ENCODE measurements at regions not wholly inside any gene's neighbourhood (a gene's known extent, or its start where the extent isn't known, plus 50 kb on each side); places are given as distances from the start of the nearest gene placed in this dataset.

- TF ChIP-seq CTCF (IDR thresholded peaks at IDR 0.05) = no peak
- TF ChIP-seq POLR2A (IDR thresholded peaks at IDR 0.05) = no peak
- no peaks in the 10 kb centered on the region for H3K9me3 ChIP-seq
- H3K36me3 ChIP-seq = no peaks in the 10 kb centered on the region
- H3K27ac ChIP-seq = no peak overlapping the region
- no peaks in the 10 kb centered on the region for H3K4me1 ChIP-seq
- H3K27me3 ChIP-seq = no peaks in the 10 kb centered on the region
- no peak for DNase-seq
- H3K4me3 ChIP-seq = no peak overlapping the region
Observed at GRCh38 chr21:32834211-32834915, 62.8 kb upstream of the PAXBP1 start.

GRCh38 chr21:32834916-32835235, 63.3 kb upstream of the PAXBP1 start:
- no peaks in the 10 kb centered on the region for H3K36me3 ChIP-seq
- H3K27ac ChIP-seq = no peak overlapping the region
- no peaks in the 10 kb centered on the region for H3K9me3 ChIP-seq
- no peak for DNase-seq
- H3K4me3 ChIP-seq = no peak overlapping the region
- no peaks in the 10 kb centered on the region for H3K27me3 ChIP-seq
- no peaks in the 10 kb centered on the region for H3K4me1 ChIP-seq
- TF ChIP-seq POLR2A (IDR thresholded peaks at IDR 0.05) = no peak
- no peak for TF ChIP-seq CTCF (IDR thresholded peaks at IDR 0.05)

- no peaks in the 10 kb centered on the region for H3K27me3 ChIP-seq
- DNase-seq = no peak
- no peak for TF ChIP-seq CTCF (IDR thresholded peaks at IDR 0.05)
- TF ChIP-seq POLR2A (IDR thresholded peaks at IDR 0.05) = no peak
- H3K27ac ChIP-seq = no peak overlapping the region
- H3K9me3 ChIP-seq = no peaks in the 10 kb centered on the region
- H3K4me1 ChIP-seq = no peaks in the 10 kb centered on the region
- no peaks in the 10 kb centered on the region for H3K36me3 ChIP-seq
- no peak overlapping the region for H3K4me3 ChIP-seq
Observed at GRCh38 chr21:32842146-32842545, 70.6 kb upstream of the PAXBP1 start.

GRCh38 chr21:32843561-32843960, 72.0 kb upstream of the PAXBP1 start:
- H3K9me3 ChIP-seq = no peaks in the 10 kb centered on the region
- DNase-seq = no peak
- no peaks in the 10 kb centered on the region for H3K36me3 ChIP-seq
- TF ChIP-seq POLR2A (IDR thresholded peaks at IDR 0.05) (no peak), CTCF (IDR thresholded peaks at IDR 0.05) (no peak)
- H3K4me3 ChIP-seq = no peak overlapping the region
- H3K4me1 ChIP-seq = no peaks in the 10 kb centered on the region
- H3K27me3 ChIP-seq = no peaks in the 10 kb centered on the region
- no peak overlapping the region for H3K27ac ChIP-seq

GRCh38 chr21:32844076-32844475, 72.5 kb upstream of the PAXBP1 start:
- H3K36me3 ChIP-seq = no peaks in the 10 kb centered on the region
- no peak overlapping the region for H3K4me3 ChIP-seq
- no peak overlapping the region for H3K27ac ChIP-seq
- DNase-seq = no peak
- H3K27me3 ChIP-seq = no peaks in the 10 kb centered on the region
- H3K9me3 ChIP-seq = no peaks in the 10 kb centered on the region
- H3K4me1 ChIP-seq = no peaks in the 10 kb centered on the region
- TF ChIP-seq CTCF (IDR thresholded peaks at IDR 0.05) = no peak
- TF ChIP-seq POLR2A (IDR thresholded peaks at IDR 0.05) = no peak

Measured in Peyer's patch (tissue), 4 donors.